ENCODE measurements at regions not wholly inside any gene's neighbourhood (a gene's known extent, or its start where the extent isn't known, plus 50 kb on each side); places are given as distances from the start of the nearest gene placed in this dataset.

- TF ChIP-seq, protein P1, sequence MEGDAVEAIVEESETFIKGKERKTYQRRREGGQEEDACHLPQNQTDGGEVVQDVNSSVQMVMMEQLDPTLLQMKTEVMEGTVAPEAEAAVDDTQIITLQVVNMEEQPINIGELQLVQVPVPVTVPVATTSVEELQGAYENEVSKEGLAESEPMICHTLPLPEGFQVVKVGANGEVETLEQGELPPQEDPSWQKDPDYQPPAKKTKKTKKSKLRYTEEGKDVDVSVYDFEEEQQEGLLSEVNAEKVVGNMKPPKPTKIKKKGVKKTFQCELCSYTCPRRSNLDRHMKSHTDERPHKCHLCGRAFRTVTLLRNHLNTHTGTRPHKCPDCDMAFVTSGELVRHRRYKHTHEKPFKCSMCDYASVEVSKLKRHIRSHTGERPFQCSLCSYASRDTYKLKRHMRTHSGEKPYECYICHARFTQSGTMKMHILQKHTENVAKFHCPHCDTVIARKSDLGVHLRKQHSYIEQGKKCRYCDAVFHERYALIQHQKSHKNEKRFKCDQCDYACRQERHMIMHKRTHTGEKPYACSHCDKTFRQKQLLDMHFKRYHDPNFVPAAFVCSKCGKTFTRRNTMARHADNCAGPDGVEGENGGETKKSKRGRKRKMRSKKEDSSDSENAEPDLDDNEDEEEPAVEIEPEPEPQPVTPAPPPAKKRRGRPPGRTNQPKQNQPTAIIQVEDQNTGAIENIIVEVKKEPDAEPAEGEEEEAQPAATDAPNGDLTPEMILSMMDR (IDR thresholded peaks at IDR 0.05; ENCODE audit: low read length): no peak
- no peak for TF ChIP-seq EZH2 (optimal IDR thresholded peaks at IDR 0.05; ENCODE audit: low read depth, low read length)
Measured at GRCh38 chr19:31074199-31075125, 274.8 kb downstream of the TSHZ3 start.

All from MM.1S (cell line).